Hepatocyte (in vitro differentiated cells): ENCODE measurements at regions not wholly inside any gene's neighbourhood (a gene's known extent, or its start where the extent isn't known, plus 50 kb on each side); places are given as distances from the start of the nearest gene placed in this dataset.

ENCODE experiments used
- DNase-seq: peaks from one replicate; pipeline ENCODE4 v3.0.0-alpha.2; 2016; ENCODE audit warnings: low spot score
- H2AFZ ChIP-seq: fragments of 200-600 bp; sonication (generic); 2 replicates; pipeline ENCODE4 v1.6.0; 2016; ENCODE audit warnings: antibody characterized with exemption, mild to moderate bottlenecking
- H3K27ac ChIP-seq: fragments of 200-600 bp; sonication (generic); 2 replicates; pipeline ENCODE4 v1.5.1; 2016; ENCODE audit warnings: mild to moderate bottlenecking
- H3K27me3 ChIP-seq: fragments of 200-600 bp; sonication (generic); 2 replicates; pipeline ENCODE4 v1.6.1; 2016
- H3K36me3 ChIP-seq: fragments of 200-600 bp; sonication (generic); replicated peaks from 2 replicates; pipeline ENCODE4 v1.5.1; 2016; ENCODE audit warnings: low read depth; ENCODE audit not compliant: insufficient read depth
- H3K4me1 ChIP-seq: fragments of 200-600 bp; sonication (generic); 2 replicates; pipeline ENCODE4 v1.5.1; 2016; ENCODE audit warnings: mild to moderate bottlenecking, moderate library complexity; ENCODE audit not compliant: insufficient read depth
- H3K4me2 ChIP-seq: fragments of 200-600 bp; sonication (generic); 2 replicates; pipeline ENCODE4 v1.6.0; 2016
- H3K4me3 ChIP-seq: fragments of 200-600 bp; sonication (generic); 2 replicates; pipeline ENCODE4 v1.5.1; 2016; ENCODE audit warnings: mild to moderate bottlenecking
- H3K79me2 ChIP-seq: fragments of 200-600 bp; sonication (generic); 2 replicates; pipeline ENCODE4 v1.6.0; 2017; ENCODE audit warnings: mild to moderate bottlenecking
- H3K9me2 ChIP-seq: fragments of 200-600 bp; sonication (generic); replicated peaks from 2 replicates; pipeline ENCODE4 v1.6.0; 2017; ENCODE audit warnings: mild to moderate bottlenecking; ENCODE audit not compliant: insufficient read depth
- H3K9me3 ChIP-seq: fragments of 200-600 bp; sonication (generic); 2 replicates; pipeline ENCODE4 v1.5.1; 2016; ENCODE audit warnings: low read depth, mild to moderate bottlenecking
- H4K20me1 ChIP-seq: fragments of 200-600 bp; sonication (generic); 2 replicates; pipeline ENCODE4 v1.6.0; 2016; ENCODE audit warnings: mild to moderate bottlenecking; ENCODE audit not compliant: insufficient read depth, poor library complexity, severe bottlenecking
- CTCF ChIP-seq: fragments of 200-600 bp; sonication (generic); IDR thresholded peaks from 2 replicates; pipeline ENCODE4 v1.5.1; 2016; ENCODE audit warnings: antibody characterized with exemption, mild to moderate bottlenecking; ENCODE audit not compliant: poor library complexity
- EZH2 ChIP-seq: fragments of 200-600 bp; sonication (generic); IDR thresholded peaks from 2 replicates; pipeline ENCODE4 v1.6.1; 2016; ENCODE audit warnings: antibody characterized with exemption, mild to moderate bottlenecking, borderline replicate concordance
- EZH2phosphoT487 ChIP-seq: fragments of 200-600 bp; sonication (generic); IDR thresholded peaks from one replicate; pipeline ENCODE4 v1.6.1; 2018; ENCODE audit warnings: antibody characterized with exemption, mild to moderate bottlenecking, low read depth, moderate library complexity; ENCODE audit not compliant: unreplicated experiment, severe bottlenecking
- WGBS: methylation state at CpG from one replicate; pipeline ENCODE4 v1.1.6; 2016; ENCODE audit warnings: low lambda C conversion rate; ENCODE audit errors: missing lambda C conversion rate; 5-methylcytosine and 5-hydroxymethylcytosine counted together

- no peaks in the 10 kb centered on the region for H3K9me2 ChIP-seq
- no peaks in the 10 kb centered on the region for H3K79me2 ChIP-seq
- H3K27ac ChIP-seq, result no peak overlapping the region
- TF ChIP-seq EZH2 (no peak), EZH2phosphoT487 (no peak)
- WGBS, result 81% methylated on average over 6 of the region's 6 CpGs
- H3K36me3 ChIP-seq, result no peaks in the 10 kb centered on the region
- no peaks in the 10 kb centered on the region for H3K9me3 ChIP-seq
- H3K27me3 ChIP-seq, result peaks cover 27% of the 10 kb centered on the region
- no peaks in the 10 kb centered on the region for H3K4me1 ChIP-seq
- no peaks in the 10 kb centered on the region for H4K20me1 ChIP-seq
- DNase-seq, result no peak
- no peak overlapping the region for H3K4me2 ChIP-seq
- no peak overlapping the region for H3K4me3 ChIP-seq
- H2AFZ ChIP-seq, result no peak overlapping the region
Observed at GRCh38 chr22:48253573-48253972, 1491.1 kb downstream of the TBC1D22A start.

- H3K4me2 ChIP-seq, result no peak overlapping the region
- H3K9me3 ChIP-seq, result no peaks in the 10 kb centered on the region
- no peak overlapping the region for H2AFZ ChIP-seq
- DNase-seq, result no peak
- no peaks in the 10 kb centered on the region for H4K20me1 ChIP-seq
- H3K9me2 ChIP-seq, result no peaks in the 10 kb centered on the region
- no peak overlapping the region for H3K4me3 ChIP-seq
- WGBS, result 93% methylated on average over 13 of the region's 13 CpGs
- no peak overlapping the region for H3K27ac ChIP-seq
- H3K4me1 ChIP-seq, result no peaks in the 10 kb centered on the region
- no peaks in the 10 kb centered on the region for H3K79me2 ChIP-seq
- peaks cover 27% of the 10 kb centered on the region for H3K27me3 ChIP-seq
- no peaks in the 10 kb centered on the region for H3K36me3 ChIP-seq
- TF ChIP-seq CTCF, result no peak
- no peak for TF ChIP-seq EZH2
- TF ChIP-seq EZH2phosphoT487, result no peak
Observed at GRCh38 chr22:48253136-48253535, 1490.7 kb downstream of the TBC1D22A start.

- no peaks in the 10 kb centered on the region for H3K9me2 ChIP-seq
- H3K36me3 ChIP-seq, result no peaks in the 10 kb centered on the region
- no peak for DNase-seq
- H3K27ac ChIP-seq, result no peak overlapping the region
- H3K9me3 ChIP-seq, result no peaks in the 10 kb centered on the region
- H3K4me3 ChIP-seq, result no peak overlapping the region
- peaks cover 28% of the 10 kb centered on the region for H3K27me3 ChIP-seq
- H3K4me2 ChIP-seq, result no peak overlapping the region
- no peak for TF ChIP-seq EZH2phosphoT487
- no peak for TF ChIP-seq EZH2
- no peak for TF ChIP-seq CTCF
- no peak overlapping the region for H2AFZ ChIP-seq
- no peaks in the 10 kb centered on the region for H3K4me1 ChIP-seq
- no peaks in the 10 kb centered on the region for H4K20me1 ChIP-seq
- H3K79me2 ChIP-seq, result no peaks in the 10 kb centered on the region
- WGBS, result 85% methylated on average over 5 of the region's 5 CpGs
Observed at GRCh38 chr22:48251629-48252028, 1489.2 kb downstream of the TBC1D22A start.

DNA sequence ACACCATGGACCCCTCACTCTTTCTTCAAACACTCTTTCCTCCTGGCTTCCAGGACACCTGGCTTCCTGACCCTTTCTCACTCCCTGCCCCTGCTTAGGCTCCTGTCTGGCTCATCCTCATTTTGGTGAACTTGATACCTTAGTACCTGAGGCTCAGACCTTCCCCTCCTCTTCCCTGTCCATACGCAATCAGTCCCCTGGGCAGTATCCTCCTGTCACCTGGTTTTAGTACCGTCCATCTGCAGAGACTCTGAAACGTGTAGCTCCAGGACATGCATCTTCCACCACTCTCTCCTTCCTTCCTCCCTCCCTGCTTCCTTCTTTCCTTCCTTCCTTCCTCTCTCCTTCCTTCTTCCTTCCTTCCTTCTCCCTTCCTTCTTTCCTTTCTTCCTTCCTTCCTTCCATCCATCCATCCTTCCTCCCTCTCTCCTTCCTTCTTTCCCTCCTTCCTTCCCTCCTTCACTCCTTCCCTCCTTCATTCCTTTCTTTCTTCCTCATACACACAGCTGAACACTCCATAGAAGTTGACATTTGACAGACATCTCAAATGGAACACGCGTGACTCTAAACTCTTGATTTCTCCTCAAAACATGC is 1488.6 kb downstream of the TBC1D22A start:
- Histone ChIP-seq H2AFZ (no peak overlapping the region), H4K20me1 (no peaks in the 10 kb centered on the region), H3K4me1 (no peaks in the 10 kb centered on the region), H3K27me3 (peaks cover 30% of the 10 kb centered on the region), H3K4me2 (no peak overlapping the region), H3K79me2 (no peaks in the 10 kb centered on the region), H3K9me3 (no peaks in the 10 kb centered on the region), H3K36me3 (no peaks in the 10 kb centered on the region), H3K4me3 (no peak overlapping the region), H3K27ac (no peak overlapping the region), H3K9me2 (no peaks in the 10 kb centered on the region)
- WGBS, result 76% methylated on average over 5 of the region's 5 CpGs
- no peak for DNase-seq
- TF ChIP-seq CTCF, result no peak
- TF ChIP-seq EZH2, result no peak
- TF ChIP-seq EZH2phosphoT487, result no peak
